Stimulated activated CD4-positive, alpha-beta T cell treated with anti-CD3 and anti-CD28 coated beads, Interleukin-2, amount 100 ng/mL, for 4 hours (primary cell): ENCODE measurements at regions not wholly inside any gene's neighbourhood (a gene's known extent, or its start where the extent isn't known, plus 50 kb on each side); places are given as distances from the start of the nearest gene placed in this dataset.

Source experiments
- DNase-seq: peaks from one replicate; pipeline ENCODE4 v3.0.0-alpha.2; 2020; ENCODE audit warnings: low read depth

DNA sequence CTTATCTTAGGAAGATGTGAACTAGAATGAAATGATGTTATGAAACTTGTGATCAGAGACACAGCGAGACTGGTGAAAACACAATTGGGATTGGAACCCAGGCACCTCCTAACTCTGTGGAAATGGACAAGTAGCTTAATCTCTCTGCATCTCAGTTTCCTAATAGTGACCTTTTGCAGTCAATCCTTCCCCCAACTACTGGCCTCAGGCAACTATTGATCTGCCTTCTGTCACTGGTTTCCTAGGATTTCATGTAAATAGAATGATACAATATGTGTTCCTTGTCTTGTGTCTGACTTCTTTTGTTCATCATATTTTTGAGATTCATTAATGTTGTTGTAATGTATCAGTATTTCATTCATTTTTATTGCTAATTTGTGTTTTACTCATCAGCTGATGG is 341.7 kb downstream of the REEP3 start:
- no peak for DNase-seq

DNA sequence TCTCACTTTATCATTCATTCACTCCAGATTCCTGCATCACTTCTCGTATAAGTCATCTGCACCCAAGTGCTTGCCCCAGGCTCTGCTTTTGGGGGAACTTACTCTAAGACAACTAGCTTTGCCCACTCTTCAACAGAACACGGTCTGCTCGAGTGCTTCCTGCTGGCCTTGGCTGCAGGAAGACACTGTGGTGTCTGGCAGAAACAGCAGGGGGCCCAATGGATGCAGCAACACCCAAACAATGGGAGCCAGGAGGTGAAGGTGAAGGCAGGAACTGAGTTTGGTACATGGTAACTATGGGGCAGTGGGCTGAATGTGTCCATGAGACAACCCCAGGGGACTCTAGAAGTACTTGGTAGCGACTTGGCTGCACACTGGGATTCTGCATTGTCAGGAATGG is 344.0 kb downstream of the REEP3 start:
- no peak for DNase-seq

DNA sequence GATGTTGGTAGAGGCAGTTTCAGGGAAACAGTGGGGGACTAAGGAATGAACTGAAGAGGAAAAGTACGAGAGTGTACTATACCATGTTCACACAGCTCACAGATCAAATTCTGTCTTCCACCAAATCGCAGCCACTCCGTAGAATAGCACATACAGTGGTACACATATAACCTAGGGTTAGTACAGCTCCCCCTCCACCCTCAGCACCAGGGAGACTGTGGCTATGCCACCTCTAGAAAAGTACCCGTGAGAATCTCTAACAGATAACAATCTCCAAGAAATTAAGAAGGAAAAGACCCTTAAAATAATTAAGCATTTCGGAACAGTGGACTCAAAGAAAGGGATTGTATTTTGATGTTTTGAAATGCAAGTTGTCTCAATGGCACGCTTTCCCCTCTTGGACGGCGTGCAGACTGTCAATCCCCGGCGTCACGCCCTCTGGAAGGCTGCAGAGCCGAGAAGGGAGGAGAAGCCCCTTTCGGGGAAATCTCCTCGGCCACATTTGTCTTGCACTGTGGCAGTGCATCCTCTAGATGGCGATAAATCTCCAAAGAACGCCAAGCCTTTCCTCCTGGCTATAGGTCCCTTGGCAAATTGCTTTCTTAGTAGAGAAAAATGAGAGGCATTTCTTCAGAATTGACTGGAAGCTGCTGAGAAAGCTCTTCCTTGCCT is 345.0 kb downstream of the REEP3 start:
- no peak for DNase-seq

DNA sequence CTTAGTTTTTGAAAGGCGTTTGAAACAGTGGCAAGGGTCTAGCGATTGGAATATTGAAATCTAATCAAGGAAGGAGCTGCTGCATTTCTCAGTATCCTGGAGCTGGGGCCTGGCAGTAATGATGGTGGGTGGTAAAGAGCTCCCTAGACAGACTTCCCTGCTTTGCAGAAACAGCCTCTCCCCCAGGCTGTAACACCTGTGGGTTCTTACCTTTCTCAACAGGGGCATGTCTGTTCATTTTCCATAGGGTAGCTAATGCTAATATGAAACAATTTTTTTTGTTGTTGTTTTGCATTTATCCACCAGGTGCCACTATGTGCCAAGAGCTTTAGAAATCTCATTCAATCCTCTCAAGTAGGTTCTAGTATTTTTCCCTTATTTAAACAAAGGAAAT is 345.5 kb downstream of the REEP3 start:
- DNase-seq: no peak

DNA sequence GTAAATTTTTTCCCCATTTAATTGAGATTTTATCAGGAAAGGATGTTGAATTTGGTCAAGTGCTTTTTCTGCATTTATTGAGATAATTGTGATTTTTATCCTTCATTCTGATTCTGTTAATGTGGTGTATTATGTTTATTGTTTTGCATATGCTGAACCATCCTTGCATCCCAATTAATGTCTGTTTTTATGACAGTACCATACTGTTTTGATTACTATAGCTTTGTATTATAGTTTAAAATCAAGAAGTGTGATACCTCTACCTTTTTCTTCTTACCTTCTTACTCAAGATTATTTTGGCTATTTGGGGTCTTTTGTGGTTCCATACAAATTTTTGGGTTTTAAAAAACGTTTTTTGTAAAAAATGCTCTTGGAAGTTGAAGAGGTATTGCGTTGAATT is 357.2 kb downstream of the REEP3 start:
- no peak for DNase-seq

DNA sequence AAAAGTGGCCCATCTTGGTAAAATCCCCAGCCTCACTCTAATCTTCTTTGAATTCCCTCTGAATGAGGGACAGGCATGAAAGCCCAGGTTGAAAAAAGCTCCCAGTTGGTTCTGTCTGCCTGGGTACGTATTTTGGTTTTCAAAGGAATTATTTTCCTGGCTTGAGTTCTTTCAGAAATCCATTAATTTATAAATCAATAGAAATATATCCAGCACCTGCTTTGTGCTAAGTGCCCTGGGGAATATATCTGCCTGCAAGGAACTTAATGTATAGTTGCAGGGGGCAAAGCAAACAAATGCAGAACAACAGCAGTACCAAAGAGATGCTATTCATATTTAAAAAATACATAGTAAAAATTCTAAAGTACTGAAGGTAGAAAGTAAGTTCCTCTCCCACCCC is 362.7 kb downstream of the REEP3 start:
- no peak for DNase-seq

DNA sequence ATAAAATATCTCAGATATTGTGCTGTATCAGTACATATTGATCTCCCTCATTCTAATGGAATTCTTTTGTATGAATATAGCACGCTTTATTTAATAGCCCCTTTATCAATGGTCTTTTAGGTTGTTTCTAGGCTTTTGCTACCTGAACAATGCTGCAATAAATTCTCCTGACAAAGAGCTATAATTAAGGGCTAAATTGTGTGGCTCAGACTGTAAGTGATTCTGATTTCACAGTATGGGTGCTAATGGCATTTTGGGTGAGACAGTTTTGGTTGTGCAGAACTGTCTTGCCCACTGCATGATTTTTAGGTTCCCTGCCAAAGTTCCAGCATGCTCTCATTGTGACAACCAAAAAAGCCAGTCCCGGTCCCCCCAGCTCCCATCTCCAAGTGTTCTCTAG is 363.2 kb downstream of the REEP3 start:
- no peak for DNase-seq

DNA sequence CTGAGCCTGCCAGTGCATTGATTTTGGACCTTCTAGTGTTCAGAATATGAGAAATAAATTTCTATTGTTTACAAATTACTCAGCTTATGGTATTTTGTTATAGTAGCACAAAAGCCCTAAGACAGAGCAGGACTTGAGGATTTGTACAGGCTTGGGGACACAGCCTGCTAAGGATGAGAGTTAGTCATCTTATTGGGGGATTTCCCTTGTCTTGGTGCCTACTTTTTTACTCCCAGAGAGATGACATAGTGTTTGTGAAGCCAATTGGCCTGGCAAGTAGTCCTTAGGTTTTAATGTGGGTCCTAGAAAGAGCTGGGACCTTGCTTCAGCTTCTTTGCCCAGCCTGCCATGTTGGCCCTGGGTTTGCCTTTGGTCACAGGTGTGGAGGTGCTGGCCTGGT is 364.0 kb downstream of the REEP3 start:
- DNase-seq: no peak

DNA sequence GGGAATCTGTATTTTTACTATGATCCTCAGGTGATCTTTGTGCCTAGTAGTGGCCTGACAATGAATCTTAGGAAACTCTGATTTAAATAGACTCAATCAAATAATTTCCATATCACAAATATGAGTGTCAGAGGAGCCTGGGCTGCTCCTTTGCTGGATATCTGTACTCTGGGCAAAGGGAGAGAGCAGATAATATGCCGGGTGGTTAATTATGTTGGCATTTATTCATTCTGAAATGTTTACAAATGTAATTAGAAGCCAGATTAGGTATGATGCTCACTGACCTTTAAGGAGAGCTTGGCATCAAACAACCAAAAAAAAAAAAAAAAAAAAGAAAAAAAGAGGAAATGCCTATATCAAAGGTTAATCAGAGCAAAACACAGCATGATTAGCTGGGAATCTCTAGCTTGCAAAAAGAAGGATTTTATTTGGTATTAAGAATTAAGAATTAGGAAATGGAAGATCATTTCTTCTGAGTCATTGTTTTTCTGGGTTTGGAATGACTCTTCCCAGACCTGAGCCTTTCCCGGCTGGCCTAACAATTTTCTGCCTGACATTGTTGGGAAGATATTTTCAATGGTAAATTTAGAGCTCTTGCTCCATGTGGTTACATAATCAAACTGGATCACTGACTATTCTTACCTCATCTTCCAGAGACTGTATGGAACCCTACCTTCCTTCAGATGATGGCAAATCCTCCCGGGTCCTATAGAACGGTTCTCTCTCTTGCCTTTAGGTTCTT is 365.3 kb downstream of the REEP3 start:
- no peak for DNase-seq

DNA sequence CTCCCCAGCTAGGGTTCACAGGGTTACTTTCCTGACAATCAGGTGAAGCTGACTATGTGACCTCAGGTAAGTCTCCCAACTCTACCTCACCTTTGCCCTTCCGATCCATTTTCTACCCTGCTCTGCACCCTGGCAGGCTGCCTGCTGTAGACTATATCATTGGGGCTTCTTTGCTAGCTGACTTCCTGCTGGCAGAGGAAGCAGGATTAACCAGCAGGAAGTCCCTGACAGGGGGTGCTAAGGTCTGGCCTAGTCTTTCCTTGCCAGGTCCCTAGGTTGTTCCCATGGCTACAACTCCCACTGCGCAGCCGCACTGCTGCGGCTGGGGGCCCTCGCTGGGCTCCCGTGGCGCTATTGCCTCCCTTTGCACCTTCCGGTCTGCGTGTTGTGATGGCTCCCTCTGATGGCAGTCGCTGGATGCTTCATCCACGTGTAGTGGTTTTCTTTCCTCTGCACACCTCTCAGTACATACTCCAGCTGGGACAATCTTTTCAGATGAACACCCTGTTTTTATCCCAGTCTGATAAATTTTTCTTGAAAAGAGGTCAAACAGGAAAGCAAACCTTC is 365.9 kb downstream of the REEP3 start:
- no peak for DNase-seq

DNA sequence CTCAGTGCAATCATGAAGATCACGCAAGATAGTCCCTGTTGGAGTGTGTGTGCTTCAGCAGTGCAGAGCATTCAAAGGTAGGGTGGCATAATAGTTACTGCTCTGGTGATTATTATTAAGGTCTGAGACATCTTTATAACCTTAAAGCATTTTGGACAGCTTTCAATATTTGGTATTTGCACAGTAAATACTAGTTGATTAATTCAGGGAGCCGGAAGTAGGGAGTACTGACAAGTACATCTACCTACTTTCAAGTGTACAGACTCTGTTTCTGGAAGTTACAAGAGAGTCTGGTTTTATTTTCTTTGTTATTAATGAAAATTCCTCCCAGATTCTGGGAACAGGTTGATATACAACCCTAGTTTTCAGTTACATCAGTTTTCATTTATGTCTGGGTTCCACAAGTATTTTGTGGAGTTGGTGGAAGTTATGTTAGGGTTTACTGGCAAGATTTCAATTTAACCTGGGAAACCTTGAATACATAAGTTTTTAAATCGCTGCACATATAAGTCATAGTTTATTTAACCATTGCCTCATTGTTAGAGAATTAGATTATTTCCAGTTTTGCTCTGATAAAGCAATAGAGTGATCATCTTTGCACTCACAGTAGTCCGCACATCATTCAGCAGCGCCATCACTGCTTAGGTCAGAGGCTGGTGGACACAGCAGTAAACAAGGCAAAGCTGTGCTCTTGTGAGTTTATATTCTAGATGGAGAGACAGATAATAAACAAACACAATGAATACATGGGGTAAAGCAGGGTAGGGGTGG is 366.6 kb downstream of the REEP3 start:
- DNase-seq: no peak

DNA sequence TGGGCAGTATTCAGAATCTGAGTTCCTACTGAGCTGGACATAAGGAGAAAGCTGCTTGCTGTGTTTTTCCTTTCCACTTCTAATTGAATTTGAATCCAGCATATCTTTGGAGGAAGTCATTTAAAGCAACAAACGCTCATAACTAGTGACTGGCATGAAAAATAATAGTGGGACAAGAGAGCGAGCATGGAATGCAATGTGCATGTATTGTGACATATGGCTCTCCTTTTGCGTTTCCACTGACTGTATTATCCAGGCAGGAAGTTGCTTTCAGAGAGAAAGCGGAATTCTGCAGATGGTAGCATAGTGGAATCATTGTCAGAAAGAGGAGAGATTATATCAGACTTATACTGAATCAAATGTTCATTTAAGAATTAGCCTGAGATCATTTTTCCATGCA is 368.6 kb downstream of the REEP3 start:
- no peak for DNase-seq

DNA sequence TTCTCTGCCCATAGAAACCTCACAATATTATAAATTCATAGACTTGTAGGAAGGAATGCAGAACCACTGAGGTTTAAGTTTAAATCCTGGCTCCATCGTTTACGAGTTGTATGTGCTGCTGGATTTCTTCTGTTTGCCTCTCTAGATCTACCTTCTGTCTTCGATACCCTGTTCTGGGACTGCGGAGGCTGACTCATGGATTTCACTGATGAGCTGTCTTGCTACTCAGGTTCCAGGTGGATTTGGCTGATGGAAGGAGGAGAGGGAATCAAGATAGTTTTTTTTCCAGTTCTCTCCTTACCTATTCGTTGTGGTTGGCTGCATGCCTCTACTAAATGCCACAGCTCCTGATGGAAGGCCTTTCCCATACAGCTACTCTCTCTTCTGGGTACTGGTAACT is 375.8 kb downstream of the REEP3 start:
- no peak for DNase-seq

DNA sequence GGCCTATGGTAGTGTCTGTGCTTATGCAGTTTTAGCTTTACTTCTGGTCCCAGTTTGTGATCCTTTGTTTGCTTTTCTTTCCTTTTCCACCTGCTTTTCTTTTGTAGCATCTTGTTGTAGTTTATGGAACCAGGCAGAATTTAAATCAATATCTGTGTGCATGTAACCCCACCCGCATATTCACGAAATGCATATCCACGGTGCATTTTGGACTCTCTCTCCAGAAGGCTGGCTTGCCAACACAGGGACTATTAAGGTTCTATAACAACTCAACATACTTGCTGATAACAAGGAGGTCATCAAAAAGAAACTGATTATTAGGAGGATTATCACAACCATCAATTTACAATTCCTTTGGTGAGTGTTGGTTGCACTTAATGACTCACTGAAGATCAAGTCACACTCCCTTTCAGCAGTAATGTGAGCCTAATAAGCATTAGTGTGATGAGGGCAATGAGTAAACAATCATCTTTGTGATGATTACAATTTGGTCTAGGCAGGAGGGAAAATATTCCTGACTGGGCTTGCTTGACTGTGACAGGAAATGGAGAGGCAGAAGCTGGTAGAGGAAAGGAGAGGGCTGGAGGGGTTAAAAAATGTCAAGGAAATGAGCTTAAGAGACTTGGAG is 378.6 kb downstream of the REEP3 start:
- no peak for DNase-seq

DNA sequence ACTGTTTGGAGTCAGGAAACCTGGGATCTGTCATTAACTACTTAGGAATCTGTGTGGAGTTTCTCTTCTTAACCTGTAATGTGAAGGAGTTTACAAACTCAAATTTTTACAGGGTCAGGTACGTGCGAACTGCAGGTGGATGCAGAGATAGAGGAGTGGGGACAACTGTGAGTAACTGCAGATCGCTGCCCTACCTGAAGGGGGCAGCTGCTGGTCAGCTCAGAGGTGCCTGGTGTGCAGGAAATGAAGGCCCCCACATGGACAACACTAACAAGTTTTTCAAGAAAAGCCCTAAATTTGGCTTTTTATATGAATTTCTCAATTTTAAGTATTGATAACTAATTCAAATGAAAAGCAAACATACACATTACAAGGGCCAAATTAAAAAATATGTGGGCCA is 380.0 kb downstream of the REEP3 start:
- no peak for DNase-seq

DNA sequence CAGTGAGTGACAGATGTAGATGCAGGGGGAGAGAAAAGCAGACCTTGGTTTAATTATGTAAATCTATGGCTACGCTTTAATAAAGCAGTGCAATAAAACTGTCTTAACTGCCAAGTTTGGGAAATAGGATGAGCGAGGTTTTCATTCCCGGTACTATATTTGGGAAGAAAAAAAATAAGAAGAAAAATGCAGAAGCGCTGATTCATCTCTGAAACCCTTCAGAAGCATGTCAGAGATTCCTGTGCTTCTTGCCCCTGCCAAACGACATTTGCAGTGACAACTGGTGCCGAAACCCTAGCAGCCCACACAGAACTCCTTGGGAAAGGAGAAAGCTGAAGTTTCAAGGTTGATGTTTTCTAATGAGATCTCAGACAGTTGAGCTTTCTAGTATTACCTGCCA is 380.7 kb downstream of the REEP3 start:
- DNase-seq: no peak

DNA sequence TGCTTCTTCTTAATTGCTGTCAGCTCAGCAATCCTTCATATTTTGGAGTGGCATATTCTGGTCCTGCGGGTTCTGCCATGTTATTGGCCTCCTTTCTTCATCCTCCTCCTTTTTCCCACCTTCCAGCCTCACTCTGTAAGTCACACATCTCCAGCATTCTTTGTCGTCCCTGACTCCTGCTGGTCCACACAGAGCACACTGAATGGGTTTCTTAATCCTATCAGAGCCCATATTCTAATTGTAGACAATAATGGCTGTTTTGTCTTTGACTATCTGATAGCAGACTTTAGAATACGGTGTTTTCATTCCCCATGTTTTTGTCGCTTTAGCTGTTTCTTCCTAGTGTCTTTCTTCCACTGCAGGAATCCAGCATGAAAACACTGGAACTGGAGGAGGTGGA is 389.6 kb downstream of the REEP3 start:
- no peak for DNase-seq

DNA sequence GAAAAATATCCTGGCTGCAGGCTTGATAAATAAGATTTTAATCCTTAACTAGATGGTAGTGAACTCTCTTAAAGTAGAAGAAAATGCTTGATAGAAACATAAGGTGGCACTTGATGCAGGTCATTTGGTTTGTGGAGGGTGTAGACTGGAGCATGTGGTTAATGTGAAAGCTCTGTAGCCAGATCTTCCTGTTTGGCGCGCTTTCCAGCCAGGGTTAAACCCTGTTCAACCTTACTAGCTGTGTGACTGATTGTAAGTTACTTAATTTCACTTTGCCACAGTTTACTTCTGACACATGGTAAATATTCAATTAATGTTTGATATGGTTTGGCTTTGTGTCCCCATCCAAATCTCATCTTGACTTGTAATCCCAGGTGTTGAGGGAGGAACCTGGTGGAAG is 394.0 kb downstream of the REEP3 start:
- DNase-seq: no peak

DNA sequence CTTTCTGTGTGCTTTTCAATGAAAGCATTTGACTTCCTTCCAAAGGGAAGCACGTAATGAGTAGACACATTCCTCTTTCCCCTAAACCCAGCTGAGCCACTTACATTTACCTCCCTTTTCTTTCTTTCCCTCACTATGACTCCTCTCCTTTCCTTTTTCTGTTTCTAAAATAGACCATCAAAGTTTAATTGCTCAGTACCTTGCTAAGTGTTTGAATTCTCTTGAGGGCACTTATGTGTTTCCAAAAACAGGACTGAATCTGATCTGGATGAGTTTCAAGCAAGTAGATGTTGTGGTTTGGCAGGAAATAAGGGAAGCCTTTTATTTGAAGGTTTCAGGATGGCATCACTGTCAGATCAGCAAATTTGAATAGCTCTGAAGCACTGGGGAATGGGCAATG is 396.2 kb downstream of the REEP3 start:
- no peak for DNase-seq

DNA sequence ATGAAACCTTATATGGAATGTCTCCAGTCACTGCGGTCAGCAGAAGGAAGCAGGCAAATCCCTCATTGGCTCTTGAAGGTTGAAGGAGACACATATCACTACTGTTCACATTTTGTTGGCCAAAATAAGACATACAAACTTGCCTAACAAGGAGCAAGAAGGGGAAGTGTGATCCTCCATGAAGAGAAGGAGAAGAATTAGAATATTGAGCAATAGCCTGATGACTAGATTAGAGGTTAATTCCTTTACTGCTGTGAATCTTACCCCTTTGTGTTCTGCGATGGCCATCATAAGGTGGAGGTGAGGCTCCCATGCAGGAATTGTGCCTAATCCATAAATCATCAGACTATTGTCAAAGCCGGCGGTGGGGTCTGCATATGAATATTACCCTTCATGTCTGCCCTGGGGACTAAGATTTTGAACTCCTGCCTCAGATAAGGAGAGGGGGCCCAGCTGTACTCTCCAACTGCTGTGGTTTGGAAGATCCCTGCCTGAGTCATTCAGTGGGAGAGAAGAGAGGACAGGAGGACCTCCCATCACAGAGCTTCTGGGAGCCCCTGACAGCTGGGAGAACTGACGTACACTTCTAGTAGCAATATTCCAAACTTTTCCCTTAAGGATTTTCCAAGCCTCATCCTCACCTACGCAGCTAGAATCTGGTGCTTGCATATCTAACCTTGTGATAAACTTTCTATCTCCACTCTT is 398.5 kb downstream of the REEP3 start:
- no peak for DNase-seq

DNA sequence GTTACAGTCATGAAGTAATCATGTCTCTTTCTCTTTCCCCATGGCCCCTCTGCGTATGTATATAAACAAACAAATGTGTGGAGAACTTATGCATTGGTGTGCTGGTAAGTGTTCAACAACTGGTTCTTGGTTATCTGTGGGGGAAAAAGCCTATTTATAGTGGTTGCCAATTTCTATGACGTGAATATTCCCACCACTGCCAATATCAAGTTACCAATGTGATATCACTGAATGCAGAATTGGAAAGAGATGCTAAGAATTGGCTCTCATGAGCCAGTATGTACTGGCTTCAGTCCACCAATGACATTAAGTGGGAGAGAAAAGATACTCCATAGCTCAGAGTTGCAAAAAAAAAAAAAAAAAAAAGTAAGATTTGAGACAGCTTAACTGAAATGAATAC is 399.7 kb downstream of the REEP3 start:
- DNase-seq: no peak

DNA sequence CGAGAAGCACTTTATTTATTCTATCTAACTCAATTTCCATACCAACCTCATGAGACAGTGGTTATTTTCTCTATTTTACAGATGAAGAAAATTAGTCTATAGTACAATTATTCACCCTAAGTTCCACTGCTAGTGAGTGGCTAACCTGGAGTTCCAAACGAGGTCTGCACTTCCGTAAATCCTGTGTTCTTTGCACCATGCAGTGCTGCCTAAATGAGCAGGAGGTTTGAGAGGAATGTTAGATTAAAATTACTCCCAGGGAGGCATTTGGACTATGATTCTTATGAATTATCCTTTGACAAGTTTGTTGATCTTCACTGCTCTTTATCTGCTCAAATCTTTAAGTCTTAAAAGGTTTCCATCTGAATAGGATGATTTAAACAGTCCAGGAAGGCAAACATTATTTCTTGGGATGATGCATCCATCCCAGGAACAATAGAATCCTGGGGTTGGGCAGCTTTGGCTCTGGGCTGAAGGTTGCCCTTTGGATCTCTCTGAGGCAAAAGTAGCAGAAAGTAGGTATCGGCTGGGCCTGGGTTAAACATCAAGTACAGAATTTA is 400.8 kb downstream of the REEP3 start:
- DNase-seq: no peak
